H9 (cell line): ENCODE measurements at regions not wholly inside any gene's neighbourhood (a gene's known extent, or its start where the extent isn't known, plus 50 kb on each side); places are given as distances from the start of the nearest gene placed in this dataset.

Experiments
- DNase-seq: peaks from one replicate; pipeline ENCODE4 v3.0.0-alpha.2; 2017
- H2AFZ ChIP-seq: one replicate; pipeline ENCODE4 v1.6.1; 2013; ENCODE audit warnings: mild to moderate bottlenecking, low read length, control low read depth, moderate library complexity
- H2AK5ac ChIP-seq: 2 replicates; pipeline ENCODE4 v1.6.1; 2013; ENCODE audit warnings: low read length, control low read depth, mixed read lengths; ENCODE audit not compliant: insufficient read length
- H2BK120ac ChIP-seq: one replicate; pipeline ENCODE4 v1.6.1; 2013; ENCODE audit warnings: low read depth, mild to moderate bottlenecking, low read length, control low read depth, inconsistent platforms; ENCODE audit not compliant: poor library complexity, severe bottlenecking
- H2BK12ac ChIP-seq: 2 replicates; pipeline ENCODE4 v1.6.1; 2013; ENCODE audit warnings: low read length, control low read depth, mixed read lengths, low read depth; ENCODE audit not compliant: insufficient read length
- H2BK15ac ChIP-seq: 2 replicates; pipeline ENCODE4 v1.6.1; 2013; ENCODE audit warnings: low read depth, low read length, control low read depth
- H2BK20ac ChIP-seq: one replicate; pipeline ENCODE4 v1.6.1; 2013; ENCODE audit warnings: low read depth, mild to moderate bottlenecking, low read length, control low read depth, inconsistent platforms; ENCODE audit not compliant: poor library complexity, severe bottlenecking
- H2BK5ac ChIP-seq: 2 replicates; pipeline ENCODE4 v1.6.1; 2013; ENCODE audit warnings: low read length, control low read depth, mixed read lengths; ENCODE audit not compliant: insufficient read length
- H3K14ac ChIP-seq: 2 replicates; pipeline ENCODE4 v1.6.1; 2013; ENCODE audit warnings: low read length, control low read depth; ENCODE audit not compliant: insufficient read depth
- H3K18ac ChIP-seq: 2 replicates; pipeline ENCODE4 v1.6.1; 2013; ENCODE audit warnings: low read depth, mild to moderate bottlenecking, mixed read lengths, low read length, control low read depth; ENCODE audit not compliant: insufficient read length
- H3K23ac ChIP-seq: 2 replicates; pipeline ENCODE4 v1.6.1; 2013; ENCODE audit warnings: low read length, control low read depth, mixed read lengths, low read depth; ENCODE audit not compliant: insufficient read length
- H3K23me2 ChIP-seq: 2 replicates; pipeline ENCODE4 v1.6.1; 2013; ENCODE audit warnings: low read depth, mild to moderate bottlenecking, mixed read lengths, low read length, control low read depth; ENCODE audit not compliant: insufficient read length, poor library complexity, severe bottlenecking
- H3K27ac ChIP-seq: 2 replicates; pipeline ENCODE4 v1.5.1; 2013; ENCODE audit warnings: low read length, control low read depth, mixed read lengths, low read depth; ENCODE audit not compliant: insufficient read length
- H3K27me3 ChIP-seq: 2 replicates; pipeline ENCODE4 v1.6.1; 2013; ENCODE audit warnings: low read length, control low read depth, inconsistent platforms; ENCODE audit not compliant: insufficient read depth
- H3K4ac ChIP-seq: 2 replicates; pipeline ENCODE4 v1.6.1; 2013; ENCODE audit warnings: low read depth, mild to moderate bottlenecking, control low read depth, inconsistent platforms, low read length, moderate library complexity
- H3K4me1 ChIP-seq: 2 replicates; pipeline ENCODE4 v1.6.1; 2013; ENCODE audit warnings: low read length, control low read depth, inconsistent platforms; ENCODE audit not compliant: insufficient read depth
- H3K4me2 ChIP-seq: 2 replicates; pipeline ENCODE4 v1.6.1; 2013; ENCODE audit warnings: low read length, control low read depth, mixed read lengths; ENCODE audit not compliant: insufficient read length, insufficient read depth
- H3K56ac ChIP-seq: 2 replicates; pipeline ENCODE4 v1.6.1; 2013; ENCODE audit warnings: low read depth, mild to moderate bottlenecking, mixed read lengths, low read length, control low read depth; ENCODE audit not compliant: insufficient read length
- H3K79me1 ChIP-seq: 2 replicates; pipeline ENCODE4 v1.6.1; 2013; ENCODE audit warnings: low read depth, mild to moderate bottlenecking, moderate library complexity, low read length, control low read depth, inconsistent platforms; ENCODE audit not compliant: insufficient read depth, poor library complexity, severe bottlenecking
- H3K79me2 ChIP-seq: 2 replicates; pipeline ENCODE4 v1.6.1; 2013; ENCODE audit warnings: low read length, control low read depth, inconsistent platforms; ENCODE audit not compliant: insufficient read depth
- H3K9ac ChIP-seq: 2 replicates; pipeline ENCODE4 v1.6.1; 2013; ENCODE audit warnings: low read length, control low read depth, mixed read lengths; ENCODE audit not compliant: insufficient read length; ENCODE audit errors: extremely low read depth
- H3K9me3 ChIP-seq: one replicate; pipeline ENCODE4 v1.6.1; 2013; ENCODE audit warnings: low read depth, low read length, inconsistent platforms; ENCODE audit not compliant: control insufficient read depth
- H3T11ph ChIP-seq: one replicate; pipeline ENCODE4 v1.6.1; 2013; ENCODE audit warnings: mild to moderate bottlenecking, low read length, control low read depth, inconsistent platforms
- H4K20me1 ChIP-seq: one replicate; pipeline ENCODE4 v1.6.1; 2013; ENCODE audit not compliant: control insufficient read depth, insufficient read length, insufficient read depth
- H4K5ac ChIP-seq: 2 replicates; pipeline ENCODE4 v1.6.1; 2013; ENCODE audit warnings: low read depth, mild to moderate bottlenecking, mixed read lengths, low read length, control low read depth; ENCODE audit not compliant: insufficient read length
- H4K8ac ChIP-seq: replicated peaks from 2 replicates; pipeline ENCODE4 v1.6.1; 2013; ENCODE audit warnings: low read length, control low read depth, mixed read lengths, low read depth; ENCODE audit not compliant: insufficient read length
- H4K91ac ChIP-seq: 2 replicates; pipeline ENCODE4 v1.6.1; 2013; ENCODE audit warnings: low read depth, mild to moderate bottlenecking, moderate library complexity, mixed read lengths, low read length, control low read depth; ENCODE audit not compliant: insufficient read length
- H3K27ac Mint-ChIP-seq, 3 experiments: 2 replicates in 2 of 3; 3 replicates in 1 of 3; pipeline ENCODE4 v1.8.0; 2020 to 2021; ENCODE audit warnings: mixed read lengths in 3 of 3, mild to moderate bottlenecking in 1 of 3, moderate library complexity in 1 of 3
- H3K27me3 Mint-ChIP-seq: 2 replicates; pipeline ENCODE4 v1.8.0; 2021; ENCODE audit warnings: low read depth, mild to moderate bottlenecking, moderate library complexity, mixed read lengths
- H3K36me3 Mint-ChIP-seq, 3 experiments: 2 replicates in 2 of 3; 3 replicates in 1 of 3; pipeline ENCODE4 v1.8.0; 2020 to 2021; ENCODE audit warnings: low read depth in 3 of 3, mixed read lengths in 3 of 3; ENCODE audit not compliant: insufficient read depth in 1 of 3
- H3K4me1 Mint-ChIP-seq, 2 experiments: 2 replicates each; pipeline ENCODE4 v1.8.0; 2020; ENCODE audit warnings: mixed read lengths in 2 of 2
- H3K4me3 Mint-ChIP-seq, 2 experiments: 2 replicates in 1 of 2; 3 replicates in 1 of 2; pipeline ENCODE4 v1.8.0; 2020 to 2021; ENCODE audit warnings: mild to moderate bottlenecking in 2 of 2, mixed read lengths in 2 of 2, moderate library complexity in 1 of 2
- H3K9me3 Mint-ChIP-seq, 2 experiments: 2 replicates in 1 of 2; 3 replicates in 1 of 2; pipeline ENCODE4 v1.8.0; 2020; ENCODE audit warnings: mild to moderate bottlenecking in 2 of 2, mixed read lengths in 2 of 2, moderate library complexity in 1 of 2
- WGBS: extraction: QIAGEN DNeasy Blood & Tissue Kit; methylation state at CpG from one replicate; pipeline ENCODE4 v1.1.7; 2013; ENCODE audit warnings: missing lambda C conversion rate, low lambda C conversion rate, mixed read lengths; ENCODE audit not compliant: insufficient read length; ENCODE audit errors: extremely low coverage; 5-methylcytosine and 5-hydroxymethylcytosine counted together
- TF ChIP-seq, protein P1 (sequence below): fragments of 200-600 bp; sonication (generic); conservative IDR thresholded peaks from 3 replicates; pipeline ENCODE4 v1.8.0; 2021; ENCODE audit warnings: antibody characterized with exemption, mild to moderate bottlenecking

GRCh38 chr13:103788061-103788652, 721.9 kb upstream of the SLC10A2 start:
- Histone ChIP-seq H2BK120ac (no peak overlapping the region), H4K20me1 (no peaks in the 10 kb centered on the region), H2AK5ac (no peak overlapping the region), H3K27me3 (no peaks in the 10 kb centered on the region), H4K5ac (no peak overlapping the region), H3K23me2 (no peaks in the 10 kb centered on the region), H3K23ac (no peak overlapping the region), H3K79me2 (no peaks in the 10 kb centered on the region), H3K4ac (no peak overlapping the region), H2AFZ (no peak overlapping the region), H2BK20ac (no peak overlapping the region), H2BK15ac (no peak overlapping the region), H3K27ac (no peak overlapping the region), H3K9me3 (no peaks in the 10 kb centered on the region), H3K4me1 (no peaks in the 10 kb centered on the region; the same call in 1 of the 2 replicates), H3K9ac (no peak overlapping the region), H2BK12ac (no peak overlapping the region), H2BK5ac (no peak overlapping the region), H4K8ac (no peak overlapping the region), H3K79me1 (no peaks in the 10 kb centered on the region), H3K14ac (no peak overlapping the region), H3K18ac (no peak overlapping the region), H3K56ac (no peak overlapping the region), H3K4me2 (no peak overlapping the region), H3T11ph (no peak overlapping the region), H4K91ac (no peak overlapping the region)
- Mint-ChIP-seq H3K4me1 (no peaks in the 10 kb centered on the region), H3K4me3 (no peak overlapping the region), H3K9me3 (peaks cover 9 to 25% of the 10 kb centered on the region in 2 experiments), H3K27me3 (no peaks in the 10 kb centered on the region; the same call in 1 of the 2 replicates), H3K36me3 (peaks cover 11 to 14% (median 12%) of the 10 kb centered on the region in 3 experiments), H3K27ac (peak overlapping the region in 1 of 3 experiments; percentile 45; a peak in 1 of 7 replicates)
- no CpG with 5 or more reads among the region's 2 CpGs for WGBS
- DNase-seq: peak; percentile 36
- TF ChIP-seq, protein P1, sequence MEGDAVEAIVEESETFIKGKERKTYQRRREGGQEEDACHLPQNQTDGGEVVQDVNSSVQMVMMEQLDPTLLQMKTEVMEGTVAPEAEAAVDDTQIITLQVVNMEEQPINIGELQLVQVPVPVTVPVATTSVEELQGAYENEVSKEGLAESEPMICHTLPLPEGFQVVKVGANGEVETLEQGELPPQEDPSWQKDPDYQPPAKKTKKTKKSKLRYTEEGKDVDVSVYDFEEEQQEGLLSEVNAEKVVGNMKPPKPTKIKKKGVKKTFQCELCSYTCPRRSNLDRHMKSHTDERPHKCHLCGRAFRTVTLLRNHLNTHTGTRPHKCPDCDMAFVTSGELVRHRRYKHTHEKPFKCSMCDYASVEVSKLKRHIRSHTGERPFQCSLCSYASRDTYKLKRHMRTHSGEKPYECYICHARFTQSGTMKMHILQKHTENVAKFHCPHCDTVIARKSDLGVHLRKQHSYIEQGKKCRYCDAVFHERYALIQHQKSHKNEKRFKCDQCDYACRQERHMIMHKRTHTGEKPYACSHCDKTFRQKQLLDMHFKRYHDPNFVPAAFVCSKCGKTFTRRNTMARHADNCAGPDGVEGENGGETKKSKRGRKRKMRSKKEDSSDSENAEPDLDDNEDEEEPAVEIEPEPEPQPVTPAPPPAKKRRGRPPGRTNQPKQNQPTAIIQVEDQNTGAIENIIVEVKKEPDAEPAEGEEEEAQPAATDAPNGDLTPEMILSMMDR: peak; percentile 62
